GM23338 (cell line): ENCODE measurements at regions not wholly inside any gene's neighbourhood (a gene's known extent, or its start where the extent isn't known, plus 50 kb on each side); places are given as distances from the start of the nearest gene placed in this dataset.

Source experiments
- ATAC-seq: fragments of 200-7000 bp; cut with Tn5 transposase; 3 replicates; pipeline ENCODE4 v1.9.1; 2020
- DNase-seq: peaks from one replicate; pipeline ENCODE4 v3.0.0-alpha.2; 2015; ENCODE audit warnings: low spot score
- H2AFZ ChIP-seq: fragments of 200-600 bp; sonication (generic); 2 replicates; pipeline ENCODE4 v1.8.0; 2016; ENCODE audit warnings: antibody characterized with exemption, mild to moderate bottlenecking, moderate library complexity
- H3F3A ChIP-seq: fragments of 200-600 bp; sonication (generic); replicated peaks from 2 replicates; pipeline ENCODE4 v1.8.0; 2017; ENCODE audit warnings: antibody characterized with exemption, mixed run types, low read depth
- H3K27ac ChIP-seq: fragments of 200-600 bp; sonication (generic); 2 replicates; pipeline ENCODE4 v1.6.1; 2016; ENCODE audit warnings: low read depth
- H3K27me3 ChIP-seq: fragments of 200-600 bp; sonication (generic); 2 replicates; pipeline ENCODE4 v1.8.0; 2016; ENCODE audit warnings: mild to moderate bottlenecking, mixed run types, moderate library complexity; ENCODE audit not compliant: insufficient read depth
- H3K36me3 ChIP-seq: fragments of 200-600 bp; sonication (generic); 2 replicates; pipeline ENCODE4 v1.8.0; 2016; ENCODE audit warnings: mild to moderate bottlenecking; ENCODE audit not compliant: insufficient read depth
- H3K4me1 ChIP-seq: fragments of 200-600 bp; sonication (generic); 2 replicates; pipeline ENCODE4 v1.8.0; 2016; ENCODE audit warnings: mild to moderate bottlenecking, moderate library complexity; ENCODE audit not compliant: insufficient read depth
- H3K4me2 ChIP-seq: fragments of 200-600 bp; sonication (generic); 2 replicates; pipeline ENCODE4 v1.7.1; 2017; ENCODE audit warnings: mixed run types
- H3K4me3 ChIP-seq: fragments of 200-600 bp; sonication (generic); 2 replicates; pipeline ENCODE4 v1.6.1; 2016; ENCODE audit warnings: mixed run types
- H3K79me2 ChIP-seq: fragments of 200-600 bp; sonication (generic); replicated peaks from 2 replicates; pipeline ENCODE4 v1.8.0; 2017; ENCODE audit warnings: mild to moderate bottlenecking; ENCODE audit not compliant: insufficient read depth
- H3K9me2 ChIP-seq: fragments of 200-600 bp; sonication (generic); 2 replicates; pipeline ENCODE4 v1.8.0; 2017; ENCODE audit not compliant: insufficient read depth
- H4K20me1 ChIP-seq: fragments of 200-600 bp; sonication (generic); replicated peaks from 2 replicates; pipeline ENCODE4 v1.8.0; 2017; ENCODE audit warnings: mild to moderate bottlenecking; ENCODE audit not compliant: insufficient read depth
- H3K27ac Mint-ChIP-seq: 2 replicates; pipeline ENCODE4 v1.8.0; 2020; ENCODE audit warnings: inconsistent platforms, mild to moderate bottlenecking, moderate library complexity, mixed read lengths
- H3K27me3 Mint-ChIP-seq: 3 replicates; pipeline ENCODE4 v1.8.0; 2022; ENCODE audit warnings: low read depth, mild to moderate bottlenecking, moderate library complexity, mixed read lengths, inconsistent platforms; ENCODE audit not compliant: insufficient read depth, poor library complexity
- H3K36me3 Mint-ChIP-seq: 3 replicates; pipeline ENCODE4 v1.8.0; 2021; ENCODE audit warnings: low read depth, mild to moderate bottlenecking, inconsistent platforms, moderate library complexity, mixed read lengths
- H3K4me1 Mint-ChIP-seq: 3 replicates; pipeline ENCODE4 v1.8.0; 2020; ENCODE audit warnings: mild to moderate bottlenecking, inconsistent platforms, mixed read lengths
- H3K4me3 Mint-ChIP-seq: 3 replicates; pipeline ENCODE4 v1.8.0; 2021; ENCODE audit warnings: moderate library complexity, mild to moderate bottlenecking, inconsistent platforms, mixed read lengths
- H3K9me3 Mint-ChIP-seq: 3 replicates; pipeline ENCODE4 v1.8.0; 2020; ENCODE audit warnings: moderate library complexity, mild to moderate bottlenecking, inconsistent platforms, mixed read lengths
- EZH2phosphoT487 ChIP-seq: fragments of 200-600 bp; sonication (generic); IDR thresholded peaks from one replicate; pipeline ENCODE4 v1.8.1; 2018; ENCODE audit warnings: antibody characterized with exemption; ENCODE audit not compliant: unreplicated experiment
- JUNB ChIP-seq: IDR thresholded peaks from one replicate; pipeline ENCODE4 v1.6.1; 2016; ENCODE audit warnings: antibody characterized with exemption; ENCODE audit not compliant: unreplicated experiment
- STAT1 ChIP-seq: IDR thresholded peaks from one replicate; pipeline ENCODE4 v1.6.1; 2016; ENCODE audit warnings: antibody characterized with exemption; ENCODE audit not compliant: unreplicated experiment
- ZNF114 ChIP-seq: fragments of 250-450 bp; sonication (Bioruptor Pico); IDR thresholded peaks from 2 replicates; pipeline ENCODE4 v1.5.0; 2020; ENCODE audit warnings: mild to moderate bottlenecking, moderate library complexity
- ZNF331 ChIP-seq: fragments of 250-450 bp; sonication (Bioruptor Pico); IDR thresholded peaks from 2 replicates; pipeline ENCODE4 v1.5.0; 2020; ENCODE audit warnings: low read depth, mild to moderate bottlenecking, moderate library complexity
- TF ChIP-seq, protein P1 (sequence below), 2 experiments: fragments of 200-600 bp in 1 of 2; sonication (generic) in 1 of 2; conservative IDR thresholded peaks; 2 replicates each; pipeline versions ENCODE4 v1.5.1 to v1.6.1; 2016 to 2017; ENCODE audit warnings: antibody characterized with exemption in 2 of 2, low read depth in 2 of 2, mild to moderate bottlenecking in 2 of 2, moderate library complexity in 1 of 2

DNA sequence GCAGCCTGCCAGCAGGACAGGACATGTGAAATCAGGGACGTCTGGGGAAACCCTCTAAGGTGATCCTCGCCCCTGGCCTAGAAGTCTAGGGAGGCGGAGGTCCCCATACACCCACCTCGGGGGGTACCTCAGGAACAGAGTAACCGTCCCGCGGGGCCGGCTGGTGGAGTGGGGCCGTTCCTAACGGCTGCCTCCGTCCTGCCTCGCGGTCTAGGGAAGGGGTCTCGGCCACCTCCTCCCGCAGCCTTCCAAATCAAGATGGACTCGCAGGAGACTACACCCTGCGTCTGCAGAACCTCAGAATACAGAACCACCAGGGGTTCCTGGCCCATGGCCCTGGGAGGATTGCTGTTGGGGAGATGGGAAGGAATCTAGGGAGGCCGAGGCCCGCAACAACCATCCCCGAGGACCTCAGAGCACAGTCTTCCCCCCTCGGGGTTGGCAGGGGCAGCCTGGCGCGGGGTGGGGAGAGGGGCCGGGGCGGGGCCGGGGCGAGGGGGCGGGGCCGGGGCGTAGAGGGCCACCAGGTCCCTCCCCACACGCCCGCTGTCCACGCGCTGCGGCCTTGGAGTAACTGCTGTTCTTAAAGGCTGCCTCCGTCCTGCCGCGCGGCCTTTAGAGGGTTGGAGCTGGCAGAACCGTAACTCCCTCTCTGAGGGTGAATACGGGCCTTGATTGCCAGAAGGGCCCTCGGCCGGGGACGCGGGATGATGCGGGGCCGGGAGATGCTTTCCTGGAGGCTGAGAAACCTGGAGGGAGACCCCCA lies 89.0 kb upstream of the MLN start:
- ATAC-seq (no peak), DNase-seq (no peak)
- no peak overlapping the region for H2AFZ ChIP-seq
- Mint-ChIP-seq H3K4me1 (peaks cover 14% of the 10 kb centered on the region), H3K9me3 (no peaks in the 10 kb centered on the region), H3K4me3 (no peak overlapping the region), H3K27me3 (peaks cover 11% of the 10 kb centered on the region), H3K36me3 (no peaks in the 10 kb centered on the region), H3K27ac (no peak overlapping the region)
- no peaks in the 10 kb centered on the region for H3F3A ChIP-seq
- no peaks in the 10 kb centered on the region for H3K36me3 ChIP-seq
- no peaks in the 10 kb centered on the region for H3K79me2 ChIP-seq
- H3K4me3 ChIP-seq, result no peak overlapping the region
- no peak overlapping the region for H3K4me2 ChIP-seq
- H3K9me2 ChIP-seq, result no peaks in the 10 kb centered on the region
- no peak overlapping the region for H3K27ac ChIP-seq
- H4K20me1 ChIP-seq, result no peaks in the 10 kb centered on the region
- TF ChIP-seq JUNB, result no peak
- no peak for TF ChIP-seq ZNF331 (CRISPR knock-in tag)
- no peak for TF ChIP-seq ZNF114 (CRISPR knock-in tag)
- no peak for TF ChIP-seq EZH2phosphoT487
- H3K27me3 ChIP-seq, result no peaks in the 10 kb centered on the region
- no peaks in the 10 kb centered on the region; the same call in 1 of the 2 replicates for H3K4me1 ChIP-seq

DNA sequence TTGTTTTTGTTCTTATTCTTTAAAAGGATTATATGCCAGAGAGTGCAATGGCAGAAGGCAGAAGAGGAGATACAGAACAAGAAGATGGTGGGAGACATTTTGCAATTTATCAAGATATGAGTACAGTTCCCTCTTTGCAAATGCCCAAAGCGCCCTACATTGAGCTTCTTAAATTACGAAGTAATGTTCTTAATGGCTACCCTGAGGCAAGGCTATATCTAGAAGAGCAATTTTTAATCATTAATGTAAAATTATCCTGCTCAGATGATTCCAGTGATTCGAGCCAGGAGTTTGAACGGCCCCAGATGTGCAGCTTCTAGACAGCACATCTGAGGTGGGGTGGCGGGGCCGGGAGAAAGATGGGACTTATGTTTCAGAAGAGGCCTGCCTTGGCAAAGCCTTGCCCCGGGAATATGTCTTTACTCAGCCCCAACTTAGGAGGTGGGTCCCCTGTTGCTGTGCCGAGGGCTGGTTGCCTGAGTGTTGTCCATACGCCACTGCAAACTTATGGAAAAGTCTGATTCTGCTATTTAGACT lies 84.9 kb upstream of the MLN start:
- no peak overlapping the region for H3K27ac Mint-ChIP-seq
- no peaks in the 10 kb centered on the region for H3F3A ChIP-seq
- no peak overlapping the region for H3K4me3 Mint-ChIP-seq

DNA sequence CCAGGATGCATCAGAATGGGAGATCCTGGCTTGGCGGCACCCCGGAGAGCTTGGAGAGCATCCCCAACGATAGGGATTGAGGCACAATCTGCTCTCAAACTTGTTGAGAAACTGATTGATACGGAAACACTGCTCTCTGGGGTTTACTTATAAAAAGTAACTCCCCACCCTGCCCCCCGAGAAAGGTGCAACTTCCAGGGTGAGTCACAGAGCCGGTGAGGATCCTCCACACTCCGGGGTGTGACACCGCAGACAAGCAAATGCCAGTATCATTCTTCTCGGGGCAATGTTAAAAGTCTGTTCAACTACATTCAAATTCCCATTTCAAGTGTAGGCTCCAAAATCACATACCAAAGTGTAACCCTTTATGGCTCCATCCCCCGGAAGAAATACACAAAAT lies 84.4 kb upstream of the MLN start:
- H3K4me1 ChIP-seq, result no peaks in the 10 kb centered on the region
- H3K27me3 ChIP-seq, result no peaks in the 10 kb centered on the region
- H3K4me3 Mint-ChIP-seq, result no peak overlapping the region
- no peaks in the 10 kb centered on the region for H3K36me3 Mint-ChIP-seq
- H3K9me2 ChIP-seq, result no peaks in the 10 kb centered on the region
- DNase-seq, result no peak
- no peak for ATAC-seq
- H3K36me3 ChIP-seq, result no peaks in the 10 kb centered on the region
- peaks cover 6% of the 10 kb centered on the region; the same call in 2 of the 3 replicates for H3K4me1 Mint-ChIP-seq
- H3K9me3 Mint-ChIP-seq, result no peaks in the 10 kb centered on the region
- no peak overlapping the region for H3K27ac Mint-ChIP-seq
- H3K79me2 ChIP-seq, result no peaks in the 10 kb centered on the region
- H3F3A ChIP-seq, result no peaks in the 10 kb centered on the region
- TF ChIP-seq, protein P1, sequence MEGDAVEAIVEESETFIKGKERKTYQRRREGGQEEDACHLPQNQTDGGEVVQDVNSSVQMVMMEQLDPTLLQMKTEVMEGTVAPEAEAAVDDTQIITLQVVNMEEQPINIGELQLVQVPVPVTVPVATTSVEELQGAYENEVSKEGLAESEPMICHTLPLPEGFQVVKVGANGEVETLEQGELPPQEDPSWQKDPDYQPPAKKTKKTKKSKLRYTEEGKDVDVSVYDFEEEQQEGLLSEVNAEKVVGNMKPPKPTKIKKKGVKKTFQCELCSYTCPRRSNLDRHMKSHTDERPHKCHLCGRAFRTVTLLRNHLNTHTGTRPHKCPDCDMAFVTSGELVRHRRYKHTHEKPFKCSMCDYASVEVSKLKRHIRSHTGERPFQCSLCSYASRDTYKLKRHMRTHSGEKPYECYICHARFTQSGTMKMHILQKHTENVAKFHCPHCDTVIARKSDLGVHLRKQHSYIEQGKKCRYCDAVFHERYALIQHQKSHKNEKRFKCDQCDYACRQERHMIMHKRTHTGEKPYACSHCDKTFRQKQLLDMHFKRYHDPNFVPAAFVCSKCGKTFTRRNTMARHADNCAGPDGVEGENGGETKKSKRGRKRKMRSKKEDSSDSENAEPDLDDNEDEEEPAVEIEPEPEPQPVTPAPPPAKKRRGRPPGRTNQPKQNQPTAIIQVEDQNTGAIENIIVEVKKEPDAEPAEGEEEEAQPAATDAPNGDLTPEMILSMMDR (conservative IDR thresholded peaks at IDR 0.05; ENCODE audit: low read depth in 2 of 2), result no peak
- TF ChIP-seq EZH2phosphoT487 (no peak), STAT1 (no peak)
- H2AFZ ChIP-seq, result no peak overlapping the region
- peaks cover 6% of the 10 kb centered on the region for H3K27me3 Mint-ChIP-seq
- H3K4me2 ChIP-seq, result no peak overlapping the region
- H3K4me3 ChIP-seq, result no peak overlapping the region
- no peaks in the 10 kb centered on the region for H4K20me1 ChIP-seq
- H3K27ac ChIP-seq, result no peak overlapping the region

More for the DNA sequence above, 84.9 kb upstream of the MLN start:
- Histone ChIP-seq H3K4me2 (no peak overlapping the region), H3K27ac (no peak overlapping the region), H2AFZ (no peak overlapping the region), H3K4me3 (no peak overlapping the region), H3K36me3 (no peaks in the 10 kb centered on the region), H3K79me2 (no peaks in the 10 kb centered on the region), H4K20me1 (no peaks in the 10 kb centered on the region), H3K4me1 (no peaks in the 10 kb centered on the region), H3K27me3 (no peaks in the 10 kb centered on the region), H3K9me2 (no peaks in the 10 kb centered on the region)
- DNase-seq (no peak), ATAC-seq (no peak)
- Mint-ChIP-seq H3K9me3 (no peaks in the 10 kb centered on the region), H3K27me3 (peaks cover 8% of the 10 kb centered on the region), H3K36me3 (no peaks in the 10 kb centered on the region), H3K4me1 (peaks cover 6% of the 10 kb centered on the region; the same call in 2 of the 3 replicates)
- TF ChIP-seq ZNF114 (CRISPR knock-in tag), result no peak
- TF ChIP-seq, protein P1 (conservative IDR thresholded peaks at IDR 0.05; ENCODE audit: low read depth in 2 of 2), result no peak
